Activated CD4-positive, alpha-beta memory T cell treated with anti-CD3 and anti-CD28 coated beads, Interleukin-2, amount 10 ng/mL, durations not matched to agents 7 days and 5 days (primary cell): ENCODE measurements at regions not wholly inside any gene's neighbourhood (a gene's known extent, or its start where the extent isn't known, plus 50 kb on each side); places are given as distances from the start of the nearest gene placed in this dataset.
"Not testable (repeated sequence)": the region's sequence is repeated elsewhere in the genome, so short reads cannot be mapped to it uniquely, and the experiment has no call there.

Experiments
- CTCF ChIA-PET: fragments of 350-600 bp; sonication (Branson Sonifier 250); formaldehyde crosslinking; loops from one replicate; lab custom pipeline; 2021; ENCODE audit warnings: antibody characterized with exemption, inconsistent platforms; lab: Charles Lee
- POLR2A ChIA-PET: fragments of 350-600 bp; sonication (Branson Sonifier 250); formaldehyde crosslinking; loops from one replicate; lab custom pipeline; 2021; ENCODE audit warnings: antibody characterized with exemption; lab: Charles Lee
- DNase-seq: peaks from one replicate; pipeline ENCODE4 v3.0.0-alpha.2; 2020
- H3K27ac Mint-ChIP-seq: one replicate; pipeline ENCODE4 v1.8.0; 2021; ENCODE audit warnings: mild to moderate bottlenecking, mixed read lengths
- H3K27me3 Mint-ChIP-seq: one replicate; pipeline ENCODE4 v1.8.0; 2021; ENCODE audit warnings: mixed read lengths
- H3K36me3 Mint-ChIP-seq: one replicate; pipeline ENCODE4 v1.8.0; 2021; ENCODE audit warnings: low read depth, mixed read lengths
- H3K4me1 Mint-ChIP-seq: one replicate; pipeline ENCODE4 v1.8.0; 2021; ENCODE audit warnings: mixed read lengths
- H3K4me3 Mint-ChIP-seq: one replicate; pipeline ENCODE4 v1.8.0; 2021; ENCODE audit warnings: mild to moderate bottlenecking, mixed read lengths
- H3K9me3 Mint-ChIP-seq: one replicate; pipeline ENCODE4 v1.8.0; 2021; ENCODE audit warnings: mixed read lengths

- H3K4me3 Mint-ChIP-seq, H3K4me1 Mint-ChIP-seq, H3K27ac Mint-ChIP-seq, H3K27me3 Mint-ChIP-seq, H3K9me3 Mint-ChIP-seq, CTCF ChIA-PET, H3K36me3 Mint-ChIP-seq, DNase-seq, POLR2A ChIA-PET: not testable (repeated sequence)
Measured at GRCh38 chr5:89317838-89318237, 434.9 kb upstream of the MEF2C start.

GRCh38 chr5:89315286-89316100 is 432.5 kb upstream of the MEF2C start:
- Mint-ChIP-seq H3K9me3 (peaks cover 2% of the 10 kb centered on the region), H3K36me3 (no peaks in the 10 kb centered on the region), H3K27me3 (no peaks in the 10 kb centered on the region), H3K27ac (no peak overlapping the region), H3K4me1 (peaks cover 1% of the 10 kb centered on the region), H3K4me3 (no peak overlapping the region)
- DNase-seq: no peak
- ChIA-PET CTCF (interaction anchor here (0.7 kb wide), 1 partner anchor 24 kb away, joined by 3 read pairs; no protein-coding TSS in a partner anchor), POLR2A (no interaction called here)

GRCh38 chr5:89313804-89314588 is 431.0 kb upstream of the MEF2C start:
- no peaks in the 10 kb centered on the region for H3K36me3 Mint-ChIP-seq
- peak overlapping the region; percentile 30 for H3K27ac Mint-ChIP-seq
- H3K9me3 Mint-ChIP-seq: peaks cover 2% of the 10 kb centered on the region
- ChIA-PET POLR2A (no interaction called here), CTCF (no interaction called here)
- H3K4me3 Mint-ChIP-seq: no peak overlapping the region
- H3K27me3 Mint-ChIP-seq: no peaks in the 10 kb centered on the region
- DNase-seq: no peak
- peaks cover 1% of the 10 kb centered on the region for H3K4me1 Mint-ChIP-seq

- Mint-ChIP-seq H3K36me3 (no peaks in the 10 kb centered on the region), H3K4me3 (no peak overlapping the region), H3K27ac (no peak overlapping the region), H3K9me3 (peaks cover 2% of the 10 kb centered on the region), H3K4me1 (peaks cover 1% of the 10 kb centered on the region), H3K27me3 (no peaks in the 10 kb centered on the region)
- ChIA-PET POLR2A (no interaction called here), CTCF (no interaction called here)
- no peak for DNase-seq
Measured at GRCh38 chr5:89313044-89313443, 430.1 kb upstream of the MEF2C start.

GRCh38 chr5:89309268-89309667 is 426.3 kb upstream of the MEF2C start:
- Mint-ChIP-seq H3K4me1 (peaks cover 1% of the 10 kb centered on the region), H3K36me3 (no peaks in the 10 kb centered on the region), H3K4me3 (no peak overlapping the region), H3K27me3 (no peaks in the 10 kb centered on the region), H3K27ac (no peak overlapping the region), H3K9me3 (peaks cover 2% of the 10 kb centered on the region)
- DNase-seq: no peak
- POLR2A ChIA-PET: no interaction called here
- CTCF ChIA-PET: no interaction called here

GRCh38 chr5:89308606-89309040 is 425.6 kb upstream of the MEF2C start:
- Mint-ChIP-seq H3K36me3 (no peaks in the 10 kb centered on the region), H3K4me1 (no peaks in the 10 kb centered on the region), H3K4me3 (no peak overlapping the region), H3K27me3 (no peaks in the 10 kb centered on the region), H3K27ac (no peak overlapping the region), H3K9me3 (peaks cover 2% of the 10 kb centered on the region)
- no peak for DNase-seq
- POLR2A ChIA-PET: no interaction called here
- CTCF ChIA-PET: no interaction called here

GRCh38 chr5:89307972-89308371 is 425.0 kb upstream of the MEF2C start:
- DNase-seq: no peak
- CTCF ChIA-PET: no interaction called here
- Mint-ChIP-seq H3K4me1 (no peaks in the 10 kb centered on the region), H3K9me3 (peaks cover 2% of the 10 kb centered on the region), H3K4me3 (no peak overlapping the region), H3K36me3 (no peaks in the 10 kb centered on the region), H3K27me3 (no peaks in the 10 kb centered on the region), H3K27ac (no peak overlapping the region)
- POLR2A ChIA-PET: no interaction called here

GRCh38 chr5:89307141-89307540 is 424.2 kb upstream of the MEF2C start:
- CTCF ChIA-PET, DNase-seq, H3K4me3 Mint-ChIP-seq, H3K27ac Mint-ChIP-seq, H3K4me1 Mint-ChIP-seq, H3K27me3 Mint-ChIP-seq, H3K36me3 Mint-ChIP-seq, H3K9me3 Mint-ChIP-seq, POLR2A ChIA-PET: not testable (repeated sequence)

- peaks cover 2% of the 10 kb centered on the region for H3K9me3 Mint-ChIP-seq
- H3K27ac Mint-ChIP-seq: no peak overlapping the region
- H3K4me1 Mint-ChIP-seq: no peaks in the 10 kb centered on the region
- no peaks in the 10 kb centered on the region for H3K27me3 Mint-ChIP-seq
- DNase-seq: no peak
- POLR2A ChIA-PET: no interaction called here
- CTCF ChIA-PET: no interaction called here
- no peaks in the 10 kb centered on the region for H3K36me3 Mint-ChIP-seq
- H3K4me3 Mint-ChIP-seq: no peak overlapping the region
Measured at GRCh38 chr5:89303033-89303480, 420.1 kb upstream of the MEF2C start.

GRCh38 chr5:89302102-89302891 is 419.3 kb upstream of the MEF2C start:
- H3K27me3 Mint-ChIP-seq: no peaks in the 10 kb centered on the region
- no peaks in the 10 kb centered on the region for H3K4me1 Mint-ChIP-seq
- H3K9me3 Mint-ChIP-seq: no peaks in the 10 kb centered on the region
- ChIA-PET POLR2A (no interaction called here), CTCF (no interaction called here)
- H3K4me3 Mint-ChIP-seq: no peak overlapping the region
- H3K36me3 Mint-ChIP-seq: no peaks in the 10 kb centered on the region
- no peak overlapping the region for H3K27ac Mint-ChIP-seq
- DNase-seq: no peak

- POLR2A ChIA-PET: no interaction called here
- Mint-ChIP-seq H3K4me3 (no peak overlapping the region), H3K27me3 (no peaks in the 10 kb centered on the region), H3K36me3 (no peaks in the 10 kb centered on the region), H3K4me1 (no peaks in the 10 kb centered on the region), H3K9me3 (no peaks in the 10 kb centered on the region), H3K27ac (no peak overlapping the region)
- CTCF ChIA-PET: no interaction called here
- no peak for DNase-seq
Measured at GRCh38 chr5:89301321-89302025, 418.5 kb upstream of the MEF2C start.

GRCh38 chr5:89300426-89300970 is 417.5 kb upstream of the MEF2C start:
- Mint-ChIP-seq H3K36me3 (no peaks in the 10 kb centered on the region), H3K27ac (no peak overlapping the region), H3K27me3 (no peaks in the 10 kb centered on the region), H3K4me1 (no peaks in the 10 kb centered on the region), H3K9me3 (no peaks in the 10 kb centered on the region), H3K4me3 (no peak overlapping the region)
- ChIA-PET CTCF (no interaction called here), POLR2A (no interaction called here)
- DNase-seq: no peak
